ENCODE measurements at regions not wholly inside any gene's neighbourhood (a gene's known extent, or its start where the extent isn't known, plus 50 kb on each side); places are given as distances from the start of the nearest gene placed in this dataset.

DNA sequence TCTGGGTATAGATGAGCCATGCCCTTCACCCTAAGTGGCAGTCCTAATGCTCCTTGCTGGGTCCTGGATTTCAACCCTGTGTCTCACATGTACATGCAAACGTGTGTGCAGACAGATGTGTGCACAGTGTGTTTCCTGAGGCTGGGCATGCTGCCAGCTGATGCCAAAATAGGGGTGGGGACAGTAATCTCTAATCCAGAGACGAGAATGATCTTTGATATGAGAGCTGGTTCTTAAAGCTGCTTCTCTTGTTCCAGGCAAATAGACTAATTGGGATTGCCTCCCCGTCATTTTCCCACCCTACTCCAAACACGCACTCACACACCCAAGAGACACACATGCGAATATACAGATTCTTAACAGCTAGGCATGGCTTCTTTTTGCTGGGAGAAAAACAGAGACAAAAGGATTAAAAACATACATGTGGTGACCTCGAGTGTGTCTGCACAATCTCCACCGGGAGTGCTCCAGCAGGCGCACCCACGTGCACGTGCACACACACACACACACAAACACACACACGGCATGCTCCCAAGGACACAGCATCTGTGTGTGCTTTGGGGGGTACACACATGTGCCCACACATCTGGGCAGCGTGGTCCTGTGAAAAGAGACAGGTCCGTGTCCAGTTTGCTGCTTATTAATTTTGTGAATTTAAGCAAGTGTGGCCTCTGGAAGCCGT, 102.1 kb upstream of the ZBTB40 start:
- in situ Hi-C loops (cut with HindIII; ENCODE audit: extremely low pct_ligation_motif_present, low pct_unique_long_range_greater_than_20kb) (no loop called here), intact Hi-C loops (cut with micrococcal nuclease; ENCODE audit: unreplicated experiment) (no loop called here)
- H3K4me3 ChIP-seq (replicated peaks in 1 of 3; ENCODE audit: insufficient read depth in 1 of 3, low read depth in 2 of 3, low read length in 3 of 3), result no peak overlapping the region
- no peak for FAIRE-seq
- ChIA-PET CTCF (ENCODE audit: low intra/inter-chr PET ratio, low total read pairs) (no interaction called here), POLR2A (no interaction called here)
- peak; percentile 8; the same call in 1 of the 3 replicates for ATAC-seq
- no peak overlapping the region for H3K9ac ChIP-seq (ENCODE audit: insufficient read depth, low read depth, low read length)
- no peak for DNase-seq (ENCODE audit: low spot score)
- no peak overlapping the region for H2AFZ ChIP-seq (ENCODE audit: low read length)
- H3K79me2 ChIP-seq (ENCODE audit: insufficient read depth, low read length), result no peaks in the 10 kb centered on the region
- H3K36me3 ChIP-seq (replicated peaks in 1 of 2; ENCODE audit: control insufficient read depth in 1 of 2, insufficient read depth in 2 of 2, low read length in 2 of 2), result no peaks in the 10 kb centered on the region
- H3K4me1 ChIP-seq (ENCODE audit: insufficient read depth, low read length), result peaks cover 34% of the 10 kb centered on the region
- H3K4me2 ChIP-seq (ENCODE audit: low read depth, low read length), result no peak overlapping the region
- peaks cover 12 to 57% of the 10 kb centered on the region in 2 experiments for H3K27me3 ChIP-seq (ENCODE audit: control insufficient read depth in 1 of 2, insufficient read depth in 2 of 2, low read length in 2 of 2)
- BruUV-seq (replicated peaks), result no TSS peak
- no peak for TF ChIP-seq CREB1 (IDR thresholded peaks at IDR 0.05)
- TF ChIP-seq CREB1 (CRISPR knock-in tag; IDR thresholded peaks at IDR 0.05), result no peak
- 0 out of 2 replicates have a peak, but pooled peaks have one; percentile 23 for TF ChIP-seq ZBTB43 (CRISPR knock-in tag; conservative IDR thresholded peaks at IDR 0.05)
- peak; percentile 30; the same call in 1 of the 2 replicates for TF ChIP-seq BHLHE40 (IDR thresholded peaks at IDR 0.05; ENCODE audit: low read length)
- TF ChIP-seq MEIS1 (CRISPR knock-in tag; IDR thresholded peaks at IDR 0.05; ENCODE audit: borderline replicate concordance), result no peak
- TF ChIP-seq ZNF263 (CRISPR knock-in tag; IDR thresholded peaks at IDR 0.05), result peak; percentile 89
- TF ChIP-seq, protein P1, sequence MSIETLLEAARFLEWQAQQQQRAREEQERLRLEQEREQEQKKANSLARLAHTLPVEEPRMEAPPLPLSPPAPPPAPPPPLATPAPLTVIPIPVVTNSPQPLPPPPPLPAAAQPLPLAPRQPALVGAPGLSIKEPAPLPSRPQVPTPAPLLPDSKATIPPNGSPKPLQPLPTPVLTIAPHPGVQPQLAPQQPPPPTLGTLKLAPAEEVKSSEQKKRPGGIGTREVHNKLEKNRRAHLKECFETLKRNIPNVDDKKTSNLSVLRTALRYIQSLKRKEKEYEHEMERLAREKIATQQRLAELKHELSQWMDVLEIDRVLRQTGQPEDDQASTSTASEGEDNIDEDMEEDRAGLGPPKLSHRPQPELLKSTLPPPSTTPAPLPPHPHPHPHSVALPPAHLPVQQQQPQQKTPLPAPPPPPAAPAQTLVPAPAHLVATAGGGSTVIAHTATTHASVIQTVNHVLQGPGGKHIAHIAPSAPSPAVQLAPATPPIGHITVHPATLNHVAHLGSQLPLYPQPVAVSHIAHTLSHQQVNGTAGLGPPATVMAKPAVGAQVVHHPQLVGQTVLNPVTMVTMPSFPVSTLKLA (IDR thresholded peaks at IDR 0.05), result peak; percentile 64
- TF ChIP-seq, protein P2, sequence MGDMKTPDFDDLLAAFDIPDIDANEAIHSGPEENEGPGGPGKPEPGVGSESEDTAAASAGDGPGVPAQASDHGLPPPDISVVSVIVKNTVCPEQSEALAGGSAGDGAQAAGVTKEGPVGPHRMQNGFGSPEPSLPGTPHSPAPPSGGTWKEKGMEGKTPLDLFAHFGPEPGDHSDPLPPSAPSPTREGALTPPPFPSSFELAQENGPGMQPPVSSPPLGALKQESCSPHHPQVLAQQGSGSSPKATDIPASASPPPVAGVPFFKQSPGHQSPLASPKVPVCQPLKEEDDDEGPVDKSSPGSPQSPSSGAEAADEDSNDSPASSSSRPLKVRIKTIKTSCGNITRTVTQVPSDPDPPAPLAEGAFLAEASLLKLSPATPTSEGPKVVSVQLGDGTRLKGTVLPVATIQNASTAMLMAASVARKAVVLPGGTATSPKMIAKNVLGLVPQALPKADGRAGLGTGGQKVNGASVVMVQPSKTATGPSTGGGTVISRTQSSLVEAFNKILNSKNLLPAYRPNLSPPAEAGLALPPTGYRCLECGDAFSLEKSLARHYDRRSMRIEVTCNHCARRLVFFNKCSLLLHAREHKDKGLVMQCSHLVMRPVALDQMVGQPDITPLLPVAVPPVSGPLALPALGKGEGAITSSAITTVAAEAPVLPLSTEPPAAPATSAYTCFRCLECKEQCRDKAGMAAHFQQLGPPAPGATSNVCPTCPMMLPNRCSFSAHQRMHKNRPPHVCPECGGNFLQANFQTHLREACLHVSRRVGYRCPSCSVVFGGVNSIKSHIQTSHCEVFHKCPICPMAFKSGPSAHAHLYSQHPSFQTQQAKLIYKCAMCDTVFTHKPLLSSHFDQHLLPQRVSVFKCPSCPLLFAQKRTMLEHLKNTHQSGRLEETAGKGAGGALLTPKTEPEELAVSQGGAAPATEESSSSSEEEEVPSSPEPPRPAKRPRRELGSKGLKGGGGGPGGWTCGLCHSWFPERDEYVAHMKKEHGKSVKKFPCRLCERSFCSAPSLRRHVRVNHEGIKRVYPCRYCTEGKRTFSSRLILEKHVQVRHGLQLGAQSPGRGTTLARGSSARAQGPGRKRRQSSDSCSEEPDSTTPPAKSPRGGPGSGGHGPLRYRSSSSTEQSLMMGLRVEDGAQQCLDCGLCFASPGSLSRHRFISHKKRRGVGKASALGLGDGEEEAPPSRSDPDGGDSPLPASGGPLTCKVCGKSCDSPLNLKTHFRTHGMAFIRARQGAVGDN (CRISPR knock-in tag; IDR thresholded peaks at IDR 0.05), result 0 out of 2 replicates have a peak, but pooled peaks have one; percentile 9
- 0 out of 2 replicates have a peak, but pooled peaks have one; percentile 11 for TF ChIP-seq ZNF784 (CRISPR knock-in tag; IDR thresholded peaks at IDR 0.05; ENCODE audit: borderline replicate concordance)
- no peaks in the 10 kb centered on the region for H4K20me1 ChIP-seq (ENCODE audit: insufficient read depth, low read length)
- 22% methylated on average over 14 of the region's 14 CpGs for WGBS (ENCODE audit: low lambda C conversion rate)
- H3K27ac ChIP-seq (ENCODE audit: extremely low read length, insufficient read depth, low read length), result no peak overlapping the region
- H3K9me3 ChIP-seq (ENCODE audit: low read length), result no peaks in the 10 kb centered on the region

All from HepG2 (cell line).